H1 (cell line): ENCODE measurements at regions not wholly inside any gene's neighbourhood (a gene's known extent, or its start where the extent isn't known, plus 50 kb on each side); places are given as distances from the start of the nearest gene placed in this dataset.

Experiments
- CHD1 ChIP-seq: IDR thresholded peaks from 2 replicates; pipeline ENCODE4 v1.6.1; 2012; ENCODE audit warnings: low read depth, low read length, improper control_type of control experiment
- EZH2 ChIP-seq: fragments of 200-600 bp; sonication (generic); IDR thresholded peaks from 2 replicates; pipeline ENCODE4 v1.7.1; 2012; ENCODE audit warnings: low read depth, mild to moderate bottlenecking, moderate library complexity, low read length, inconsistent platforms; ENCODE audit not compliant: severe bottlenecking
- POLR2A ChIP-seq, 2 experiments: IDR thresholded peaks; 1 replicate in 1 of 2; 2 replicates in 1 of 2; pipeline ENCODE4 v1.6.1; 2011; ENCODE audit warnings: low read depth in 2 of 2, low read length in 2 of 2, mild to moderate bottlenecking in 2 of 2; ENCODE audit errors: control extremely low read depth in 1 of 2
- POLR2AphosphoS5 ChIP-seq: IDR thresholded peaks from 2 replicates; pipeline ENCODE4 v1.6.1; 2011; ENCODE audit warnings: low read depth, low read length
- RBBP5 ChIP-seq: IDR thresholded peaks from 2 replicates; pipeline ENCODE4 v1.7.1; 2012; ENCODE audit warnings: low read depth, mild to moderate bottlenecking, inconsistent platforms, low read length, moderate library complexity, borderline replicate concordance
- SRF ChIP-seq: IDR thresholded peaks from 2 replicates; pipeline ENCODE4 v1.6.1; 2011; ENCODE audit warnings: mild to moderate bottlenecking, low read depth, low read length, moderate library complexity
- TAF1 ChIP-seq: IDR thresholded peaks from 2 replicates; pipeline ENCODE4 v1.6.1; 2011; ENCODE audit warnings: mild to moderate bottlenecking, low read depth, low read length
- TCF12 ChIP-seq: IDR thresholded peaks from 2 replicates; pipeline ENCODE4 v1.6.1; 2011; ENCODE audit warnings: low read depth, mild to moderate bottlenecking, low read length
- TEAD4 ChIP-seq: IDR thresholded peaks from 2 replicates; pipeline ENCODE4 v1.6.1; 2012; ENCODE audit warnings: low read depth, low read length, inconsistent platforms, mixed read lengths
- TF ChIP-seq, protein P1 (sequence below), 3 experiments: IDR thresholded peaks; 1 replicate in 2 of 3; 2 replicates in 1 of 3; pipeline versions ENCODE4 v1.5.1 to v1.6.1; 2011; ENCODE audit warnings: low read length in 3 of 3, mild to moderate bottlenecking in 3 of 3, inconsistent platforms in 2 of 3, low read depth in 1 of 3, moderate library complexity in 1 of 3; ENCODE audit not compliant: insufficient read depth in 1 of 3; ENCODE audit errors: control extremely low read depth in 1 of 3

DNA sequence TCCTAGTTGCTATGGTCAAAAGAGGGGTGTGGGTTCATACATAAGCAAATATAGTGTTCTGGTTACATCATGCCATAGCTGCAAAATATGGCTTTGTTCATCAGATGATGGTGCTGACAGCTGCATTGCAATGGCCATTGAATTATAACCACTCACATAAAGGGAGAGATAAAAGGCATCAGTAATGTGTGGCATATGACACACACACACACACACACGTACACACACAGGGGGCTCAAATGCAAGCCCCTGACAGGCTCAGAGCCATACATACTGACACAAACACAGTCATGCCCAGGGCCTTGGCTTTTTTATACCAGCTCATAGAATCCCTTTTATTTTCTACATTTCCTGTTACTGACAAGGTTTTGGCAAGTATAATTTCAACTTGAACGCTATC, 698.9 kb downstream of the BCL11B start:
- TF ChIP-seq TAF1 (no peak), EZH2 (no peak), SRF (no peak), CHD1 (no peak), POLR2AphosphoS5 (no peak), POLR2A (IDR thresholded peaks at IDR 0.05; ENCODE audit: control extremely low read depth in 1 of 2, low read depth in 2 of 2, low read length in 2 of 2) (no peak), TCF12 (no peak), TEAD4 (no peak), RBBP5 (no peak)
- TF ChIP-seq, protein P1, sequence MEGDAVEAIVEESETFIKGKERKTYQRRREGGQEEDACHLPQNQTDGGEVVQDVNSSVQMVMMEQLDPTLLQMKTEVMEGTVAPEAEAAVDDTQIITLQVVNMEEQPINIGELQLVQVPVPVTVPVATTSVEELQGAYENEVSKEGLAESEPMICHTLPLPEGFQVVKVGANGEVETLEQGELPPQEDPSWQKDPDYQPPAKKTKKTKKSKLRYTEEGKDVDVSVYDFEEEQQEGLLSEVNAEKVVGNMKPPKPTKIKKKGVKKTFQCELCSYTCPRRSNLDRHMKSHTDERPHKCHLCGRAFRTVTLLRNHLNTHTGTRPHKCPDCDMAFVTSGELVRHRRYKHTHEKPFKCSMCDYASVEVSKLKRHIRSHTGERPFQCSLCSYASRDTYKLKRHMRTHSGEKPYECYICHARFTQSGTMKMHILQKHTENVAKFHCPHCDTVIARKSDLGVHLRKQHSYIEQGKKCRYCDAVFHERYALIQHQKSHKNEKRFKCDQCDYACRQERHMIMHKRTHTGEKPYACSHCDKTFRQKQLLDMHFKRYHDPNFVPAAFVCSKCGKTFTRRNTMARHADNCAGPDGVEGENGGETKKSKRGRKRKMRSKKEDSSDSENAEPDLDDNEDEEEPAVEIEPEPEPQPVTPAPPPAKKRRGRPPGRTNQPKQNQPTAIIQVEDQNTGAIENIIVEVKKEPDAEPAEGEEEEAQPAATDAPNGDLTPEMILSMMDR (IDR thresholded peaks at IDR 0.05; ENCODE audit: control extremely low read depth in 1 of 3, insufficient read depth in 1 of 3, low read depth in 1 of 3, low read length in 3 of 3): no peak
